NT2/D1 (cell line): ENCODE measurements at regions not wholly inside any gene's neighbourhood (a gene's known extent, or its start where the extent isn't known, plus 50 kb on each side); places are given as distances from the start of the nearest gene placed in this dataset.

Experiments
- YY1 ChIP-seq: IDR thresholded peaks from 2 replicates; pipeline ENCODE4 v1.6.1; 2011; ENCODE audit not compliant: insufficient read length, insufficient read depth
- ZNF274 ChIP-seq: IDR thresholded peaks from 2 replicates; pipeline ENCODE4 v1.6.1; 2011; ENCODE audit warnings: mild to moderate bottlenecking, low read depth, low read length

GRCh38 chr10:55215699-55216098 is 414.7 kb upstream of the PCDH15 start:
- TF ChIP-seq YY1 (no peak), ZNF274 (no peak)
